Spinal cord (tissue), 9 donors: ENCODE measurements at regions not wholly inside any gene's neighbourhood (a gene's known extent, or its start where the extent isn't known, plus 50 kb on each side); places are given as distances from the start of the nearest gene placed in this dataset.
"Not testable (repeated sequence)": the region's sequence is repeated elsewhere in the genome, so short reads cannot be mapped to it uniquely, and the experiment has no call there.

ENCODE experiments used
- DNase-seq, 6 donors: peaks; one replicate each; pipeline versions ENCODE4 v3.0.0 to v3.0.0-alpha.2; 2013 to 2015; ENCODE audit warnings: low spot score in 6 of 6, low read depth in 4 of 6
- H3K27ac ChIP-seq: one replicate; pipeline ENCODE4 v1.5.1; 2013; ENCODE audit warnings: low read depth, low read length, control low read depth
- H3K27me3 ChIP-seq: one replicate; pipeline ENCODE4 v1.6.1; 2013; ENCODE audit warnings: low read length; ENCODE audit not compliant: control insufficient read depth, insufficient read depth
- H3K36me3 ChIP-seq: one replicate; pipeline ENCODE4 v1.6.1; 2013; ENCODE audit warnings: low read length; ENCODE audit not compliant: control insufficient read depth, insufficient read depth
- H3K4me1 ChIP-seq: one replicate; pipeline ENCODE4 v1.6.1; 2013; ENCODE audit warnings: low read length; ENCODE audit not compliant: control insufficient read depth, insufficient read depth
- H3K4me3 ChIP-seq: one replicate; pipeline ENCODE4 v1.5.1; 2013; ENCODE audit warnings: low read depth, low read length, control low read depth
- H3K9me3 ChIP-seq: one replicate; pipeline ENCODE4 v1.6.1; 2013; ENCODE audit warnings: low read length; ENCODE audit not compliant: control insufficient read depth, insufficient read depth
- WGBS: methylation state at CpG from one replicate; pipeline ENCODE4 v1.1.5; 2013; ENCODE audit warnings: missing lambda C conversion rate; ENCODE audit not compliant: insufficient coverage; 5-methylcytosine and 5-hydroxymethylcytosine counted together
- donor health status: healthy.

DNA sequence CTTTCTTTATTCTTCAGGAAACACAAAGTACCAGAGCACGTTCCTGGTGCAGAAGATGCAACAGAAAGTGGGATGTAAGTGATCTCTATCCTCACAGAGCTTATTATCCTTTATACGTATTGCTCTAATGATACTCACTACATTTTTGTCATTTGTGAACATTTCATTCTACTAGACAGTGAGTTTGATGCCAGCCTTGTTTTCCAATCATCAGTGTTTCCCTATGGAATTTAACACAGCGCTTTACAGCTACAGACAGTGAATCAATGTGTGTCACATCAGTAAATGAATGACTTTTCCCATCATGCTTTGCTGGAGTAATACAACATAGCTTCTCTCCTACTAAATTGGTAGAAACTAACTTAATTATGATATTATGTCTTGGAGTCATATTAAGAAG is 175.5 kb downstream of the SDHAF3 start:
- H3K36me3 ChIP-seq: no peaks in the 10 kb centered on the region
- no peak for DNase-seq
- WGBS: no CpG with 5 or more reads among the region's 3 CpGs
- no peaks in the 10 kb centered on the region for H3K4me1 ChIP-seq
- H3K27me3 ChIP-seq: no peaks in the 10 kb centered on the region
- H3K9me3 ChIP-seq: no peaks in the 10 kb centered on the region
- no peak overlapping the region for H3K27ac ChIP-seq
- H3K4me3 ChIP-seq: no peak overlapping the region

DNA sequence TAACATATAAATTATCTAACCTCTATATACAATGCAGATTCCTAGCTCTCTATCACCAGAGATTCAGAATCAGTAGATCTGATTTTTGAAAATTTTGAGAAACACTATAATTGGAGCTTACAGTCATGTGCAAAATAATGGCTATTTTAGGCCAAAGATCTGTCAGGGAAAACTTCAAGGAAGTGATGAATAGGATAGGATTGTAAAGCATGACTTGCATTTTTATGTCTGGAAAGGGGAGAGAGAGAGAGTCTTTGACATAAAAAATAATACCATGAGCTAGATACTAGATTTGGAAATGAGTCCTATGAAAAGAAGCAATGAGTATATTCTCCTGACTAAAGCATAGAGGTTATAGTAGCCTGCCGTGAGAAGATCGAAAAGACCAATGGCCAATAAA is 181.1 kb downstream of the SDHAF3 start:
- Histone ChIP-seq H3K9me3 (no peaks in the 10 kb centered on the region), H3K4me1 (no peaks in the 10 kb centered on the region), H3K4me3 (no peak overlapping the region), H3K27me3 (no peaks in the 10 kb centered on the region), H3K36me3 (no peaks in the 10 kb centered on the region), H3K27ac (no peak overlapping the region)
- DNase-seq: no peak
- WGBS: 65% methylated on average over 2 of the region's 2 CpGs

DNA sequence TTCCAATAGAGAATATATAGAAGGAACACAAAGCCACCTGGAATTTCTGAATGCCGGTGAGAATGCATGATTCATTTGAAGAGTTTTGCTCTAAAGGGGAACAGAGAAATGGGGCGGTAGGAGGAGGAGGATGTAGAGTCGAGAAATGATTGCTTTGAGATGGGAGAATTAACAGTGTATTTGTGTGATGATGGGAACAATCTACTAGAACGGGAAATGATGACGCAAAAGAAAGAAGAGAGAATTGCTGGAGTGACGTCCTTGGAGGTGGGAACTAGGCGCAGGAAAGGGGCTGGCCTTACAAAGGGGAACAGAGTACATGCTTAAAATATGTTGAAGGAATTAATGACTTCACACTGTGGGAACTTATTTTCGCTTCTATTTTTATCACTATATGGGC is 188.1 kb downstream of the SDHAF3 start:
- no peaks in the 10 kb centered on the region for H3K9me3 ChIP-seq
- no peak for DNase-seq
- no peak overlapping the region for H3K4me3 ChIP-seq
- H3K27me3 ChIP-seq: no peaks in the 10 kb centered on the region
- no peak overlapping the region for H3K27ac ChIP-seq
- H3K4me1 ChIP-seq: no peaks in the 10 kb centered on the region
- 96% methylated on average over 7 of the region's 8 CpGs for WGBS
- H3K36me3 ChIP-seq: no peaks in the 10 kb centered on the region

DNA sequence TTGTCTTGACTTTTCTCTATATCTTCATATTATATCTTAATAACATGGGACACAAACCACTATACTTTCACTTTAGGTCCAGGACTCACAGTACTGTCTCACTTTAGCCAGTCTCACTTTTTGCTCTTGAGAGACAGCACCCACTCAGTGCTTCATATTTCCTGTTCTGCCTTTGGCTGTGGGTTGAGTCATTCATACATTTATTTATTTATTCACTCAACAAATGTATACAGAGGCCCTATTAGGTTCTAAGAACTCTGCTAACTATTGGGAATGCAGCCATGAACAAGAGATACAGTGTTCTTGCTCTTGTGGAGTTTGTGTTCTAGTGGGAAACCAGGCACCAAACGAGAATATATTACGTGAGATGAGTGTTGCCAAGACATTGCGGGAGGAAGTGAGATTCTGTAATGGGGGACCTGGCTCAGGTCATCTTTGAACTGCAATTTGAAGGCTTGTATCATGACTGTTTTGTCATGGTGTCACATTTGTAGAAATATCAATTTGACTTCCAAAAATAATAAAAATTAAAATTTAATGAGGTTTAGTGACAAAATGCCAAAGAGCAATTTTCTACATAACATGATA is 190.1 kb downstream of the SDHAF3 start:
- no peaks in the 10 kb centered on the region for H3K4me1 ChIP-seq
- H3K4me3 ChIP-seq: no peak overlapping the region
- H3K9me3 ChIP-seq: no peaks in the 10 kb centered on the region
- no peaks in the 10 kb centered on the region for H3K36me3 ChIP-seq
- H3K27me3 ChIP-seq: no peaks in the 10 kb centered on the region
- WGBS: 75% methylated on average over 2 of the region's 3 CpGs
- no peak overlapping the region for H3K27ac ChIP-seq
- DNase-seq: no peak

DNA sequence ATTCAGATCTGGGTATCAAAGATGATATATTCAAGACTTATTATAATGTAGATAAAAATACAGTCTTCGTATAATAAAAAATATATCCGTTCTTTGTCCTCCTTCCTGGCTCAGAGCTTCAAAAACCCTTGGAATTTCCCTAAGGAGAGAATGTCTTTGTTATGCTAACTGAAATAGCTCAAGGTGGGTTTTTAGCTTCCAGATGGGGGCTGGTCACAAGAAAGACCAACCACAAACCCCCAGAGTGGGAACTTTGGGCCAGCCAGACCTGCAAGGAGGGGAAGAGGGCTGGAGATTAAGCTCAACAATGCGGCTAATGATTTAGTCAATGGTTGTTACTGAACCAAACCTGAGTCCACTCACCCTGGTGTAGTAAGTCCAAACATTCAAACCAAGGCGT is 196.4 kb downstream of the SDHAF3 start:
- no CpG with 5 or more reads among the region's 4 CpGs for WGBS
- H3K4me3 ChIP-seq: no peak overlapping the region
- DNase-seq: no peak
- no peaks in the 10 kb centered on the region for H3K4me1 ChIP-seq
- no peaks in the 10 kb centered on the region for H3K36me3 ChIP-seq
- H3K27me3 ChIP-seq: no peaks in the 10 kb centered on the region
- no peak overlapping the region for H3K27ac ChIP-seq
- no peaks in the 10 kb centered on the region for H3K9me3 ChIP-seq

DNA sequence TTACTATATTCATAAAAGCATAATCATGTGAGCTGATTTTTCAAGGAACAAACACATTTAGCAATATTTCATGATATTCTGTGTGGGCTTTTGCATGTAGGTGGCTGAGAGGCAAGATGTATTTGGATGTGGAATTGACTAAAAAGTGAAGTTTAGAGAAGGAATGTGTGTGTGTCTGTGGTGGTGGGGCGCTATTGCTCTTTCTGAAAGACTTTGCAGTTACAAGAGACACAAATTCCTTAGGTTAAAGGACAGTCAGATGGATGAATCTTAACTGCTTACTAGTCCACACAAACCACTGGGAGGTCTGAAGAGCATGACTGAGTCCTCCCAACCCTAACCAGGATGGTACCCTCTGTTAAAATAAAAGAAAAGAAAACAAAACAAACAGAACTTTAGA is 200.1 kb downstream of the SDHAF3 start:
- no peaks in the 10 kb centered on the region for H3K4me1 ChIP-seq
- H3K9me3 ChIP-seq: no peaks in the 10 kb centered on the region
- H3K4me3 ChIP-seq: no peak overlapping the region
- H3K36me3 ChIP-seq: no peaks in the 10 kb centered on the region
- no peak for DNase-seq
- no peaks in the 10 kb centered on the region for H3K27me3 ChIP-seq
- no CpG with 5 or more reads among the region's 1 CpG for WGBS
- H3K27ac ChIP-seq: no peak overlapping the region

DNA sequence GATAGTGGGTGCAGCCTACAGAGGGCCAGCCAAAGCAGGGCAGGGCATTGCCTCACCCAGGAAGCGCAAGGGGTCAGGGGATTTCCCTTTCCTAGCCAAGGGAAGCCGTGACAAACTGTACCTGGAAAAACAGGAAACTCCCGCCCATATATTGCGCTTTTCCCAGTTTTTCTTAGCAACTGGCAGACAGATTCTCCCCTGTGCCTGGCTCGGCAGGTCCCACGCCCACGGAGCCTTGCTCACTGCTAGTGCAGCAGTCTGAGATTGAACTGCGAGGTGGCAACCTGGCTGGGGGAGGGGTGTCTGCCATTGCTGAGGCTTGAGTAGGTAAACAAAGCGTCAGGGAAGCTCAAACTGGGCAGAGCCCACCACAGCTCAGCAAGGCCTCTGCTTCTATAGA is 212.4 kb downstream of the SDHAF3 start:
- H3K4me1 ChIP-seq, H3K4me3 ChIP-seq, DNase-seq, H3K27ac ChIP-seq, H3K27me3 ChIP-seq, H3K36me3 ChIP-seq, H3K9me3 ChIP-seq: not testable (repeated sequence)
- WGBS: 86% methylated on average over 9 of the region's 9 CpGs

DNA sequence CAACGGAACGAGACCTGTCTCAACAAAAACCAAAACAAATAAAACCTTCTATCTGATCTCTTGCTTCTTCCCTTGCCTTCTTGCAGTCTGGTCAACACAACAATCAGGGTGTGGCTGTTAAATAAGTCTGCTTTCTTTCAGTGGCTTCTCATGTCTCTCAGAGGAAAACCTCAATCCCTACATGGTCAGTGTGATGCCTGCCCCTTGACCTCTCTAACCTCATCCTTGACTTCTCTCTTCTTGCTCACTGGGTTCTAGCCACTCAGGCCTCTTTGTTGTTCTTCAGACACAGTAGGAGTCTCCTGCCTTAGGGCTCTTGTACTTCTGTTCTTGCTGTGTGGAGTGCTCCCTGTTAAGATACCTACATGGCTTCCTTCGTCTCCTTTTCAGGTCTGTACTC is 220.4 kb downstream of the SDHAF3 start:
- H3K9me3 ChIP-seq: no peaks in the 10 kb centered on the region
- no peaks in the 10 kb centered on the region for H3K4me1 ChIP-seq
- no peaks in the 10 kb centered on the region for H3K36me3 ChIP-seq
- 83% methylated on average over 1 of the region's 3 CpGs for WGBS
- no peak overlapping the region for H3K27ac ChIP-seq
- no peak for DNase-seq
- H3K4me3 ChIP-seq: no peak overlapping the region
- no peaks in the 10 kb centered on the region for H3K27me3 ChIP-seq

DNA sequence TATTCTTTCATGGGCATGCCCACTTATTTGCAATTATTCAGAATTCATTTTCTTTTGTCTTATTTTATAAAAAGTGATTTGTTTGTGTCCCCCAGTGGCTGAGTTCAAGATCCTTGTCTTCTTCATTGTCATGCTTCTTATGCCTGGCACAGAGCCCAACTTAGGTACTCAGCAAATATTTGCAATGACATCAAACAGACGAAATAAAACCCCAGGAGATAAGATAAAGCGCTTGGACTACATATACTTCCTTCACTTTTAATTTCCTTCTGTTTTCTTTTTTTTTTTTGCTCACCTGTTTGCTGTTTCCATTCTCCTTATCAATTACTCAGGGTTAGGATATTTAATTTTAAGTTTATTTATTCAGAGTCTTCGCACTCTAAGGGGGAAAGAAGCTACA is 225.0 kb downstream of the SDHAF3 start:
- no peak overlapping the region for H3K27ac ChIP-seq
- H3K36me3 ChIP-seq: no peaks in the 10 kb centered on the region
- H3K9me3 ChIP-seq: no peaks in the 10 kb centered on the region
- DNase-seq: no peak
- WGBS: no CpG with 5 or more reads among the region's 3 CpGs
- H3K4me1 ChIP-seq: no peaks in the 10 kb centered on the region
- no peaks in the 10 kb centered on the region for H3K27me3 ChIP-seq
- H3K4me3 ChIP-seq: no peak overlapping the region

DNA sequence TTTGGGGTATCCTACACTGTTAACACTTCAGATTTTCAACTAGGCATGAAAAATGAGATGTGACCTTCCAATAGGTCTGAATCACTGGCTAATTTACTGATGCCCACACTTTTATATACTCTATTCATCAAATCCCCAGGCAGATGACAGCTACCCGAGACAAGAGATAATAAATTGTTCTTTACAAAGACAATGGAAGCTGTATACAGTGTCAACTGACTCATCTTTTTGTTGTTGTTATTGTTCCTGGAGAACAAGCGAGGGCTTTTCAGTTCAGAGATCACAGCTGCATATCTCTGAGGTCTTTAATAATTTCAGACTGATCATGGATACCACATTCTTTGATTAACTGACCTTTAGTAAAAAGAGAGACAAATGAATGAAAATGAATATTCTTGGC is 228.9 kb downstream of the SDHAF3 start:
- no peaks in the 10 kb centered on the region for H3K36me3 ChIP-seq
- H3K4me3 ChIP-seq: no peak overlapping the region
- H3K9me3 ChIP-seq: no peaks in the 10 kb centered on the region
- H3K27ac ChIP-seq: no peak overlapping the region
- H3K4me1 ChIP-seq: no peaks in the 10 kb centered on the region
- peak in 1 of 6 donors; percentile 4 for DNase-seq
- H3K27me3 ChIP-seq: no peaks in the 10 kb centered on the region
- no CpG with 5 or more reads among the region's 2 CpGs for WGBS
